ENCODE measurements at regions not wholly inside any gene's neighbourhood (a gene's known extent, or its start where the extent isn't known, plus 50 kb on each side); places are given as distances from the start of the nearest gene placed in this dataset.
A peak's percentile ranks its signal among the peaks of the same experiment; 100 is the strongest.

DNA sequence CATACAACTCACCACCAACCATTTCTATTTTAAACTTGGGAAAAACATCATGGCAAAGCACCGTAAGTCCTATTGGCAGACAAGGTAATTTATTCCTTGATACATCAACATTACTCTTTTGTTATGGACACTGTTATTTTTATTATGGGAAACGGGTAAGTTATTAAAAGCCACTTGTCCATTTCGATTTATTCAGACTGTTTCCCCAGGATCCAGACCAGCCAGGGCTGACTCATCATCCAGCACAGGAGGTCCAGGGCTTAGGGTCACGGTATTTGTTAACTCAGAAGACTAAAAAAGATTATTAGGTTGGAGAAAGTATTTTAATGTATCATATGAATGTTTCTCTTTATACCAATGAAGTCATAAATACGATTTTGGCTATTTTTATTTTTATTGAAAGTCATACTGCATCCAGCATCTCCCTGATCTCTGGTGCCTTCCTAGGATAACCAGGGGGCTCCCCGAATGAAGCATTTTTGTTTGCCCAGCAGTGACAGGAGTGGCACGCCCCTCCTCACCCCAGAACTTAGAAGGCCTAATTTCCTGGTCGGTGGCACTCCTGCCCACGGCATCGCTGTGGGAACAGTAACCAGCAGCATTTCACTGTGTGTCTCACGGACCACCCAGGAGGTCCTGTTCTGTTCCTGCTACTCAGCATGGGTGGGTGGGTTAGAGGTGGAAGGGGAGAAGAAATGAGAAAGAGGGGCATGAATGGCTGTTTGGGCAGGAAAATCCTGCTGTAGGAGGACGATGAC is 446.1 kb downstream of the EIPR1 start:
- no peak for DNase-seq
- Mint-ChIP-seq H3K27ac (ENCODE audit: unreplicated experiment) (no peak overlapping the region), H3K27me3 (ENCODE audit: unreplicated experiment) (peaks cover 3% of the 10 kb centered on the region), H3K36me3 (ENCODE audit: unreplicated experiment) (peaks cover 18% of the 10 kb centered on the region), H3K9me3 (ENCODE audit: unreplicated experiment) (peaks cover 3% of the 10 kb centered on the region), H3K4me1 (ENCODE audit: low read depth, unreplicated experiment) (peaks cover 15% of the 10 kb centered on the region), H3K4me3 (ENCODE audit: unreplicated experiment) (no peak overlapping the region)
- TF ChIP-seq, protein P1, sequence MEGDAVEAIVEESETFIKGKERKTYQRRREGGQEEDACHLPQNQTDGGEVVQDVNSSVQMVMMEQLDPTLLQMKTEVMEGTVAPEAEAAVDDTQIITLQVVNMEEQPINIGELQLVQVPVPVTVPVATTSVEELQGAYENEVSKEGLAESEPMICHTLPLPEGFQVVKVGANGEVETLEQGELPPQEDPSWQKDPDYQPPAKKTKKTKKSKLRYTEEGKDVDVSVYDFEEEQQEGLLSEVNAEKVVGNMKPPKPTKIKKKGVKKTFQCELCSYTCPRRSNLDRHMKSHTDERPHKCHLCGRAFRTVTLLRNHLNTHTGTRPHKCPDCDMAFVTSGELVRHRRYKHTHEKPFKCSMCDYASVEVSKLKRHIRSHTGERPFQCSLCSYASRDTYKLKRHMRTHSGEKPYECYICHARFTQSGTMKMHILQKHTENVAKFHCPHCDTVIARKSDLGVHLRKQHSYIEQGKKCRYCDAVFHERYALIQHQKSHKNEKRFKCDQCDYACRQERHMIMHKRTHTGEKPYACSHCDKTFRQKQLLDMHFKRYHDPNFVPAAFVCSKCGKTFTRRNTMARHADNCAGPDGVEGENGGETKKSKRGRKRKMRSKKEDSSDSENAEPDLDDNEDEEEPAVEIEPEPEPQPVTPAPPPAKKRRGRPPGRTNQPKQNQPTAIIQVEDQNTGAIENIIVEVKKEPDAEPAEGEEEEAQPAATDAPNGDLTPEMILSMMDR (IDR thresholded peaks at IDR 0.05; ENCODE audit: partially characterized antibody, unreplicated experiment) = no peak

DNA sequence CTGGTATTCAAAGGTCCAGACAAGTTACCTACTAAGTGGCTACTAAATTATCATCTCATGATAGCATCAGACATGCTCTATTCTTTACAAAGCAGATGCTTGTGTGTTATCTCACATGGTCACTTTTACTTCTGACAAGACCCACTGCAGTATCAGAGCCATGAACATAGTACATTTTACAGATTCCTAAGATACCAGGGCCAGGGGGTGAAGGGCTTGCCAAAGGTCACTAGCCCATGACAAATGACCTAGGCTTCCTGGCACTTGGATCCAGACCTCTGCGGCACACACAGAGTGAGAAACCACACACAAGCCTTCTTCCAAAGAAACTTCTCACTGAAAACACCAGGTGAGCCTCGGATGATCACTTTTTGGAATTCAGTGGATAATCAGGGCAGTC is 446.8 kb downstream of the EIPR1 start:
- DNase-seq = no peak
- peaks cover 18% of the 10 kb centered on the region for H3K36me3 Mint-ChIP-seq (ENCODE audit: unreplicated experiment)
- TF ChIP-seq, protein P1 (IDR thresholded peaks at IDR 0.05; ENCODE audit: partially characterized antibody, unreplicated experiment) = no peak
- H3K27ac Mint-ChIP-seq (ENCODE audit: unreplicated experiment) = no peak overlapping the region
- H3K9me3 Mint-ChIP-seq (ENCODE audit: unreplicated experiment) = peaks cover 3% of the 10 kb centered on the region
- no peak overlapping the region for H3K4me3 Mint-ChIP-seq (ENCODE audit: unreplicated experiment)
- H3K27me3 Mint-ChIP-seq (ENCODE audit: unreplicated experiment) = peaks cover 3% of the 10 kb centered on the region
- peaks cover 15% of the 10 kb centered on the region for H3K4me1 Mint-ChIP-seq (ENCODE audit: low read depth, unreplicated experiment)

DNA sequence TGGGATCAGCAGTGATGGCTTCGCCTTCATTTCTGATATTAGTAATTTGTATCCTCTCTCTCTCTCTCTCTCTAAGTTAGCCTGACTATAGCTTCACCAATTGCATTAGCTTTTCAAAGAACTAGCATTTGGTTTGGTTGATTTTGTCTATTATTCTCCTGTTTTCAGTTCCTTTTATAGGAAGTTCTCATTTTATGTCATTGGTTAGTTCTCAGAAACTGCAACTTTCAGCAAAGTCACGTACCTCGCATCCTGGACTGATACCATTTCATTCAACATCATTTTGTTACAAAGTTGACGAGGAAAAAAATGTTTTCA is 450.8 kb downstream of the EIPR1 start:
- Mint-ChIP-seq H3K4me3 (ENCODE audit: unreplicated experiment) (no peak overlapping the region), H3K27ac (ENCODE audit: unreplicated experiment) (no peak overlapping the region), H3K27me3 (ENCODE audit: unreplicated experiment) (peaks cover 3% of the 10 kb centered on the region), H3K36me3 (ENCODE audit: unreplicated experiment) (peaks cover 18% of the 10 kb centered on the region), H3K9me3 (ENCODE audit: unreplicated experiment) (peaks cover 1% of the 10 kb centered on the region), H3K4me1 (ENCODE audit: low read depth, unreplicated experiment) (no peaks in the 10 kb centered on the region)
- TF ChIP-seq, protein P1 (IDR thresholded peaks at IDR 0.05; ENCODE audit: partially characterized antibody, unreplicated experiment) = no peak
- DNase-seq = no peak

DNA sequence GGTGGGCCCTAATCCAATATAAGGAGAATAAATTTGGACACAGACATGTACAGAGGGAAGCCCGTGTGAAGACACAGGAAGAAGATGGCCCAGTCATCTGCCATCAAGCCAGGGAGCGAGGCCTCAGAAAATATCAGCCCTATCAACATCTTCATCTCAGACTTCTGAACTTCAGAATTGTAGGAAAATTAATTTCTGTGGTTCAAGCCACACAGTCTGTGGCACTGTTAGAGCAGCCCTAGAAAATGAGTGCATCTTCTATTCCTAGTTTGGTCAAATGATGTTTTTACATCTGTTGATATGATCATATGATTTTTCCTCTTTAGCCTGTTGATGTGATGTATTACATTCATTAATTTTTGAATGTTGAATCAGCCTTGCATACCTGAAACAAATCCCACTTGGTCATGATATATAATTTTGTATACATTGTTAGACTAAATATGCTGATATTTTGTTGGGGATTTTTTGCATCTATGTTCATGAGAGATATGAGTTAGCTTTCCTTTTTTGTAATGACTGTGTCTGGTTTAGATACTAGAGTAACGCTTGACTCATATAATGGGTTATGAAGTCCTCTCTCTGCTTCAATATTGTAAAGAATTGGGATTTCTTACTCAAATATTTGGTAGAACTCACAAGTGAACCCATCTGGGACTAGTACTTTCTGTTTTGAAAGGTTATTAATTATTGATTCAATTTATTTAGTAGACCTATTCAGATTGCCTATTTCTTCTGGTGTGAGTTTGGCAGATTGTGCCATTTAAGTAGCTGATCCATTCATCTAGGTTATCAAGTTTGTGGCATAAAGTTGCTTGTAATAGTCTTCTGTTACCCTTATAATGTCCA is 451.4 kb downstream of the EIPR1 start:
- Mint-ChIP-seq H3K4me3 (ENCODE audit: unreplicated experiment) (no peak overlapping the region), H3K9me3 (ENCODE audit: unreplicated experiment) (peaks cover 3% of the 10 kb centered on the region), H3K4me1 (ENCODE audit: low read depth, unreplicated experiment) (no peaks in the 10 kb centered on the region), H3K27me3 (ENCODE audit: unreplicated experiment) (peaks cover 3% of the 10 kb centered on the region), H3K36me3 (ENCODE audit: unreplicated experiment) (peaks cover 18% of the 10 kb centered on the region), H3K27ac (ENCODE audit: unreplicated experiment) (no peak overlapping the region)
- TF ChIP-seq, protein P1 (IDR thresholded peaks at IDR 0.05; ENCODE audit: partially characterized antibody, unreplicated experiment) = no peak
- DNase-seq = no peak

DNA sequence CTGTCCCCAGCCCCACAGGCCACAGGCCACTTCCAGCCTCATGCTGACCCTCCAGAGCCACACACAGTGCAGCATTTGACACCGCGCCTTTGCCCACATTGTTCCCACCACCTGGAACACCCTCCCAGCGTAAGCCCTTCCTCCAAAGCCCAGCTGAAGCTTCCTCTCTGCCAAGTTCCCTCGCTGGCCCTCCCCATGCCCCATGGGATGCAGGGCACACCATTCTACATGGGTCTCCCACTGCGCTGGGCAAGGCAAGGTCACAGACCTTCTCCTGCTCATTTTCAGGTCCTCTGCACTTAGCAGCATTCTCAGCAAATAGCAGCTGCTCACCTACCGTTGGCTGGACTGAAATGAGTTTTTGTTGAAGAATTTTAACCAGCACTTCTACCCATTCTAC is 455.5 kb downstream of the EIPR1 start:
- H3K27ac Mint-ChIP-seq (ENCODE audit: unreplicated experiment) = peak overlapping the region; percentile 36
- peaks cover 2% of the 10 kb centered on the region for H3K27me3 Mint-ChIP-seq (ENCODE audit: unreplicated experiment)
- H3K9me3 Mint-ChIP-seq (ENCODE audit: unreplicated experiment) = peaks cover 9% of the 10 kb centered on the region

More for the DNA sequence above, 455.5 kb downstream of the EIPR1 start:
- TF ChIP-seq, protein P1 (IDR thresholded peaks at IDR 0.05; ENCODE audit: partially characterized antibody, unreplicated experiment) = no peak
- H3K4me1 Mint-ChIP-seq (ENCODE audit: low read depth, unreplicated experiment) = peaks cover 24% of the 10 kb centered on the region
- H3K4me3 Mint-ChIP-seq (ENCODE audit: unreplicated experiment) = no peak overlapping the region
- no peaks in the 10 kb centered on the region for H3K36me3 Mint-ChIP-seq (ENCODE audit: unreplicated experiment)
- no peak for DNase-seq

Measured in glutamatergic neuron (in vitro differentiated cells).